Kidney tubule cell (primary cell): ENCODE measurements at regions not wholly inside any gene's neighbourhood (a gene's known extent, or its start where the extent isn't known, plus 50 kb on each side); places are given as distances from the start of the nearest gene placed in this dataset.
A peak's percentile ranks its signal among the peaks of the same experiment; 100 is the strongest.

Source experiments
- DNase-seq: peaks from one replicate; pipeline ENCODE4 v3.0.0-alpha.2; 2018; ENCODE audit warnings: low spot score

GRCh38 chr15:66615846-66616245, 50.0 kb upstream of the LCTL start:
- no peak for DNase-seq

- DNase-seq: peak; percentile 47
Measured at GRCh38 chr15:66617137-66618090, 51.6 kb upstream of the LCTL start.

- peak; percentile 83 for DNase-seq
Measured at GRCh38 chr15:66619152-66619903, 53.5 kb upstream of the LCTL start.

GRCh38 chr15:66620341-66620740, 54.5 kb upstream of the LCTL start:
- DNase-seq: no peak

GRCh38 chr15:66620744-66621344, 55.0 kb upstream of the LCTL start:
- no peak for DNase-seq

GRCh38 chr15:66621491-66622467, 56.0 kb upstream of the LCTL start:
- DNase-seq: peak; percentile 9

GRCh38 chr15:66622591-66623022, 56.8 kb upstream of the LCTL start:
- DNase-seq: no peak

- DNase-seq: no peak
Measured at GRCh38 chr15:66623801-66624453, 58.1 kb upstream of the LCTL start.

GRCh38 chr15:66625531-66625930, 59.7 kb upstream of the LCTL start:
- no peak for DNase-seq

GRCh38 chr15:66625974-66626373, 60.2 kb upstream of the LCTL start:
- DNase-seq: no peak

GRCh38 chr15:66628976-66629723, 63.4 kb upstream of the LCTL start:
- DNase-seq: no peak

GRCh38 chr15:66629817-66630576, 64.2 kb upstream of the LCTL start:
- no peak for DNase-seq

GRCh38 chr15:66630801-66631351, 65.1 kb upstream of the LCTL start:
- DNase-seq: no peak

GRCh38 chr15:66631616-66632263, 65.9 kb upstream of the LCTL start:
- DNase-seq: no peak

- no peak for DNase-seq
Measured at GRCh38 chr15:66633041-66633937, 67.5 kb upstream of the LCTL start.

GRCh38 chr15:66633938-66634250, 68.1 kb upstream of the LCTL start:
- DNase-seq: no peak

GRCh38 chr15:66634540-66634939, 67.5 kb upstream of the SMAD6 start:
- DNase-seq: no peak

GRCh38 chr15:66635006-66635405, 67.0 kb upstream of the SMAD6 start:
- no peak for DNase-seq
